ENCODE measurements at regions not wholly inside any gene's neighbourhood (a gene's known extent, or its start where the extent isn't known, plus 50 kb on each side); places are given as distances from the start of the nearest gene placed in this dataset.

- H3K4me3 Mint-ChIP-seq, result no peak overlapping the region
- TF ChIP-seq CTCF (IDR thresholded peaks at IDR 0.05) (no peak), EZH2 (IDR thresholded peaks at IDR 0.05; ENCODE audit: borderline replicate concordance, insufficient read depth, low read depth, low read length, poor library complexity, severe bottlenecking) (no peak)
- Histone ChIP-seq H3K79me2 (ENCODE audit: control insufficient read depth, insufficient read depth, low read length) (no peaks in the 10 kb centered on the region), H3K27ac (ENCODE audit: low read length in 2 of 2) (no peak overlapping the region), H3K4me1 (ENCODE audit: control insufficient read depth in 2 of 2, insufficient read depth in 2 of 2, low read length in 2 of 2) (no peaks in the 10 kb centered on the region), H3K36me3 (replicated peaks in 1 of 2; ENCODE audit: control extremely low read depth in 1 of 2, control insufficient read depth in 1 of 2, extremely low read depth in 1 of 2, insufficient read depth in 2 of 2, low read length in 1 of 2) (no peaks in the 10 kb centered on the region), H4K20me1 (ENCODE audit: control insufficient read depth, insufficient read depth, low read length, poor library complexity, severe bottlenecking) (no peaks in the 10 kb centered on the region), H3K9me3 (ENCODE audit: control extremely low read depth in 1 of 3, control insufficient read depth in 2 of 3, insufficient read depth in 1 of 3, low read length in 2 of 3) (peaks cover 0 to 5% (median 0%) of the 10 kb centered on the region in 3 donors), H3K4me3 (ENCODE audit: control extremely low read depth in 1 of 5, extremely low read depth in 1 of 5, insufficient read depth in 1 of 5, low read depth in 2 of 5, low read length in 4 of 5) (no peak overlapping the region), H3K27me3 (replicated peaks in 1 of 4; ENCODE audit: control extremely low read depth in 1 of 4, control insufficient read depth in 3 of 4, insufficient read depth in 4 of 4, low read length in 3 of 4) (no peaks in the 10 kb centered on the region), H3K4me2 (replicated peaks; ENCODE audit: low read depth, low read length, poor library complexity, severe bottlenecking) (no peak overlapping the region), H2AFZ (ENCODE audit: insufficient read depth, low read depth, low read length, poor library complexity, severe bottlenecking) (no peak overlapping the region), H3K9ac (ENCODE audit: low read length) (no peak overlapping the region)
- peaks cover 4% of the 10 kb centered on the region for H3K9me3 Mint-ChIP-seq (ENCODE audit: insufficient read depth)
- no peak for DNase-seq
- CTCF ChIA-PET, result no interaction called here
- ATAC-seq (ENCODE audit: low read depth), result no peak
- POLR2A ChIA-PET, result no interaction called here
- no CpG with 5 or more reads among the region's 4 CpGs for WGBS (ENCODE audit: insufficient coverage)
- no peaks in the 10 kb centered on the region for H3K27me3 Mint-ChIP-seq
- no peak overlapping the region for H3K27ac Mint-ChIP-seq
- H3K4me1 Mint-ChIP-seq, result no peaks in the 10 kb centered on the region
- intact Hi-C loops (cut with micrococcal nuclease), result no loop called here
Observed at GRCh38 chr3:76099956-76100355, 314.6 kb upstream of the ZNF717 start.

DNA sequence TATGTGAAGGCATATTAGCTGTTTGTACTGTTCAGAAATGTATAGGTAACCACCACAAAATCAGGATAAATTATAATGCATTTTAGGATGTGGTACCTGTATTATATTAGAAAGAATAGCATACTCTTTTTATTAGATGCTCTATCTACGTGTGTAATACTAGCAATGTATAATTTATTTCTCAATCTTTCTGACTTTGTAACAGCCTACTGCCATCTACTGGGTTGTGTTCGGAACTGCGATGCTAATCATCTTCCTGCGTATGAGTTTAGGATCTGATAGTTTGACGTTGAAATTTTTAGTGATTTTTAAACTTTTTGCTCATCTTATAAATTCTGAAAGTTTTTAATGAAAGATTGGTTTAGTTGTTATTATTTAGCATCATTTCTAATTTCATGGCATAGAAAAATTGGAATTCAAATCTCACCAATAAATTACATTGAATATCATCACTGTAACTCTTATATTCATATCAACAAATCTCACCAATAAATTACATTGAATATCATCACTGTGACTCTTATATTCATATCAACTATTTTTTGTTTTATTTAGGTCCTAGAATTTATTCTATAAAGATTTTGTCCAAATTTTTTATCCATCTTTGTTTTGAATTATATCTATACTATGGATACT lies 322.7 kb upstream of the ZNF717 start:
- Histone ChIP-seq H3K4me1 (ENCODE audit: control insufficient read depth in 2 of 2, insufficient read depth in 2 of 2, low read length in 2 of 2) (no peaks in the 10 kb centered on the region), H3K27ac (ENCODE audit: low read length in 2 of 2) (no peak overlapping the region), H3K79me2 (ENCODE audit: control insufficient read depth, insufficient read depth, low read length) (no peaks in the 10 kb centered on the region), H3K9me3 (ENCODE audit: control extremely low read depth in 1 of 3, control insufficient read depth in 2 of 3, insufficient read depth in 1 of 3, low read length in 2 of 3) (no peaks in the 10 kb centered on the region), H4K20me1 (ENCODE audit: control insufficient read depth, insufficient read depth, low read length, poor library complexity, severe bottlenecking) (no peaks in the 10 kb centered on the region), H2AFZ (ENCODE audit: insufficient read depth, low read depth, low read length, poor library complexity, severe bottlenecking) (no peak overlapping the region), H3K9ac (ENCODE audit: low read length) (no peak overlapping the region), H3K4me2 (replicated peaks; ENCODE audit: low read depth, low read length, poor library complexity, severe bottlenecking) (no peak overlapping the region), H3K27me3 (replicated peaks in 1 of 4; ENCODE audit: control extremely low read depth in 1 of 4, control insufficient read depth in 3 of 4, insufficient read depth in 4 of 4, low read length in 3 of 4) (no peaks in the 10 kb centered on the region), H3K4me3 (ENCODE audit: control extremely low read depth in 1 of 5, extremely low read depth in 1 of 5, insufficient read depth in 1 of 5, low read depth in 2 of 5, low read length in 4 of 5) (no peak overlapping the region), H3K36me3 (replicated peaks in 1 of 2; ENCODE audit: control extremely low read depth in 1 of 2, control insufficient read depth in 1 of 2, extremely low read depth in 1 of 2, insufficient read depth in 2 of 2, low read length in 1 of 2) (no peaks in the 10 kb centered on the region)
- POLR2A ChIA-PET, result no interaction called here
- WGBS (ENCODE audit: insufficient coverage), result 37% methylated on average over 2 of the region's 5 CpGs
- Mint-ChIP-seq H3K27ac (no peak overlapping the region), H3K27me3 (no peaks in the 10 kb centered on the region), H3K4me3 (no peak overlapping the region), H3K9me3 (ENCODE audit: insufficient read depth) (no peaks in the 10 kb centered on the region), H3K4me1 (no peaks in the 10 kb centered on the region)
- CTCF ChIA-PET, result no interaction called here
- no peak for ATAC-seq (ENCODE audit: low read depth)
- TF ChIP-seq EZH2 (IDR thresholded peaks at IDR 0.05; ENCODE audit: borderline replicate concordance, insufficient read depth, low read depth, low read length, poor library complexity, severe bottlenecking) (no peak), CTCF (IDR thresholded peaks at IDR 0.05) (no peak)
- no peak for DNase-seq
- intact Hi-C loops (cut with micrococcal nuclease), result no loop called here
